ENCODE measurements at regions not wholly inside any gene's neighbourhood (a gene's known extent, or its start where the extent isn't known, plus 50 kb on each side); places are given as distances from the start of the nearest gene placed in this dataset.

DNA sequence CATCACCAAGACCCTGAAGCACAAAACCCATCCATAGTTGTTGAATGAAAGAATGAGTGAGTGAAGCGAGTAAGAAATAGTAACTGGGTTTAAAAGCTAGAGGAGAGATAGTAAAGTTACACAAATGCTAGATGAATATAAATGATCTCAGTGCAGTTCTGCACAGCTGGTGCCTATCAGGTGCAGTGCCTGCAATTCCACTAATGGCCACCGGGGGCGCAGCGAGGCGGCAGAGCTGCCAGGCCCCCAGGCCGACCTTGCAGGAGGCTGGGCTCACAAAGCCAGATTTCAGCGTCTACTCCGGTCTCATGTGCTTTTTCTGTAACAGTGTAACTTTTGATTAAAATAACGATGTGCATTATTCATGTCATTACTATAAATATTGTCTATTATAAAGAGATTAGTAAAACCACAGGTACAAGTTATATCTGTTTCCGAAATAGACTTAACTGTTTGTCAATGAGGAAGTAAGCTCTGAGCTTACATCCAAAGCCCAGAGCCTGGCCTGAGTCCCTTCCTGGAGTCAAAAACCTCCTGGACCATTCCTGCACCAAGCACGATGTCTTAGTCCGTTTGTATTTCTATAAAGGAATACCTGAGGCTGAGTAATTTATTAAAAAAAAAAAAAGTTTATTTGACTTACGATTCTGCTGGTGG is 477.6 kb downstream of the NPHP4 start:
- peak; percentile 72 for DNase-seq

DNA sequence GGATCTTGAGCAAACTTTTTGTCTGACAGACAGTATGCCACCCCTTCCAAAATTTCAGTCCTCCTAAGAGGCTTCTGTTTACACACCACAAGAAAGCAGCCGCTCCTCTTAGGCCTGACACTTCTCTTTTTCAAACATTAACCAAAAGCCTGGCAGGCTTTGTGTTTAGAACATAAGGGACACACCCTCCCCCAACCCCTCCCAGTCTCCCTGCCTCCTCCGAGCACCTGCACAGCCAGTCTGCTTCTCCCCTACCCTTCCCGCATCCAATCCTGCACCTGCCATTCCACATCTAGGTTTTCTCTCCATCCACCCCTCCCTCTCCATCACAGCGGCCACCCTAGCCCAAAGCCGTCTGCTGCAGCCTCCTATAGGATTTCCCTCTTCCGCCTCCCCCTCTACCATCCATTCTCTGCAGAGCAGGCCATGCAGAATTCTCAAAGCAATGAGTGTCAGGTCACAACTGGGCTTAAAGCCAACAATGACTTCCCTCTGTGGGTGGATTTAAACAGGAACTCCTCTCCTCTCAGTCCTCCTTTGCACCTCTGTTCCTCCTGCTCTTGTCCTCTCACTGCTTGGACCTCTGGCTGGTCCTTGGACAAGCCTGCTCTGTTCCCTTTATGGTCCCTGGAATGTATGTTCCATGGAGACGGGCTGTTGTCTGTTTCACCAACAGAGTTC is 478.2 kb downstream of the NPHP4 start:
- DNase-seq = no peak

DNA sequence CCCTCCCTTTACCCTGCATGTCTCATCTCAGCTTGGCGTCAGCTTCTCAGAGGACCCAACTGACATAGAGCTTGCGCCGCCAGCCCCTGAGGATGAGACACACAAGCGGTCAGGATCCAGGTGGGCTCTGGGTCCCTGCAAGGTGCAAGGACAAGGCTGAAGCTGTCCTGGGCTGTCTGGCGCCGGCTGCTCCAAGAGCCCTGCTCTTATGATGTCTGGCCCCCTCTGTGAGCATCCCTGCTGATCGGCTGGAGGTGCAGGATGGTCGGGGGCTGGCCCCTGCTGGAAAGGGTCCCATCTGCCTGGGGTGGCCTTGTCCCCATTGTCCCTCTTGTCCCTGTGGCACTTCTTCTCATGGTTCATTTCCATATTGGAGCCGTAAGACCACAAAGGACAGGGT is 479.0 kb downstream of the NPHP4 start:
- DNase-seq = no peak

DNA sequence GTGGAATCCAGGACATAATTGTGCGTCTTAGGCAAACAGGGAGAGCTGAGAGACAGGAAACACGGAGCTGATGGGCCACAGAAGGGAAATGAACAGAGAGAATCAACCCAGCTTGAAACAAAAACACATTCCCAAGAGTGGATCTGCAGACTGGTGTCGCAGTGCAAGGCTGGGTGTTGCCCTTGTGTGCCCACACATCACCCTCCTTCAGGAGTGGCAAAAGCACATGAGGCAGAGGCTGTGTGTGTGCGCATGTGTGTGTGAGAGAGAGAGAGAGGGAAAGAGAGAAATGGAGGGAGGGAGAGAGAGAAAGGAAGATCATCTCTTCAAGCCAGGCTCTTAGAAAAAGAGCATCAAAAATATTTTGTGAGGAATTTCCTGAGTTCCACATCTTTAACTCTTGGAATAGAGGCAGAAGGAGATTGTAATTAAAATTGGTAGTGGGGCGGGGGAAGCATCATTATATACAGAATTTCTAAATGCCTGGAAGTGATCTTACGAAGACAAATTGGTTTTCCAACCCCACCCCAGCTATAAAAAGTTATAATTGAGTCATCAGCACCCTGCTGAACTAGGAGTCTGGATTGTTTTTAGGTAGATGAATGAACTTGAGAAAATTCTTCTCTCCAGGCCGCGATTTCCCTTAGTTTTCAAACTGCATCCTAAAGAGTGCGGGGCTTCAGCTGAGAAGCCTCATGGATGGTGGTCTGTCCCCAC is 480.7 kb downstream of the NPHP4 start:
- DNase-seq = no peak

DNA sequence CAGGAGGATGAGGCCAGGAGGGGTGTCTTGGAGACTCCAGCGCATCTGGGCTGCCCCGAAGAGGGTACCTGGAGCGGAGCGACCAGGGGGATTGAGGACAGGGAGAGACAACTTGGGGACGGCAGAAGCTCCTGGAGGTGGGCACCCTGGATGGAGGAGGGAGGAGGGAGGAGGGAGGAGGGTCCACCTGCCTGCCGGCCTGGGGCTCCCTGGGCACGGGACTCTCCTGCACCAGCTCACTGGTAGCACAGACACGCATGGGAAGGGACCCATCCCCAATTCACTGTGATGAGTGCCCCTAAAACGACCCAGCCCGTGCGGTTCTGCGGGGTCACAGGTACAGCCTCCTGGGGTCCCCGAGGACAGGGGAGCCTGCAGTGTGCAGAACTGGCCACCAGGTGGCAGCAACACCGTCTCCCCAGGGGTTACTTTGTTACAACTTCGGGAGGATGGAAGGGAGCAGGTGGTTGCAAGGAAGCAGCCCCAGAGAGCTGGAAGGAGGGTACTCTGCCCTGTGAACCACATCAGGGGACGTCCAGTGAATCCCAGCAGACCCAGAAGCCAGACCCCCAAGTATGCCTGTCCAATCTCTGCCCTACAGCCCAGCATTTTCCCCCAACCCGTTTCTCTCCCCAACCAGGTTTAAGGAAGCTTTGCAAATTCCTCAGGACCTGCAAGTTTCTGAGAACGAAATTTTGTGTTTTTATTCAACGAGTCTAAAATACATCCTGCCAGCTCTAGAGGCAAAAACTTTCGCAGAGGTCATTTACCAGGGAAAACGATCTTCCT is 482.4 kb downstream of the NPHP4 start:
- DNase-seq = peak; percentile 69

DNA sequence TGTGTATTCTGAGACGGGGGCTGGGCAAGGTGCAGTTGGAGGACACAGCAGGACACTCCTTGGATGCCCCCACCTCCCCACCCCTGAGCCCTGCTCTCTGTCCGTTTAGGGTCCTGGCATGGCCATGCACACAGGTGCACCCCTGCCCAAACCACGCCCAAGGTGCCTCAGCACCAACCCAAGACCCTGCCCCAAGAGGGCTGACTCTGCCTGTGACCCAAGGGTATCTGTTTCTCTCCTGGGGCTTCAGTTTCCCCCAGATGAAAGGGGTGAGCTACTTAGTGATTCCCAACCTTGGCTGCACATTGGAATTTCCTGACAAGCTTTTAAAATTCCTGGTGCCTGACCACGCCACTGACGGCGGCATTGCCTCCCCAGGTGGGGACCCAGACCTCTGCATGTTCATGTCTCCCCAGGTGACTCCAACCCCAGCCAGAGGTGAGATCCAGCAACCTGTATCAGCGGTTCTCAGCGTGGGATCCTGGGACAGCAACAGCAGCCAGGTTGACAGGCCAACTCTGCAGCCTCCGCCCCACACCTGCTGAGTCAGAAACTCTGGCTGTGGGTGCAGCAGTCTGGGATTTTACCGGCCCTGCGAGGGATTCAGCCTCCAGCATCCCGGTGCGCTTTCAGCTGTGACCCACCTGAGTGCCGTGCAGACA is 483.4 kb downstream of the NPHP4 start:
- no peak for DNase-seq

DNA sequence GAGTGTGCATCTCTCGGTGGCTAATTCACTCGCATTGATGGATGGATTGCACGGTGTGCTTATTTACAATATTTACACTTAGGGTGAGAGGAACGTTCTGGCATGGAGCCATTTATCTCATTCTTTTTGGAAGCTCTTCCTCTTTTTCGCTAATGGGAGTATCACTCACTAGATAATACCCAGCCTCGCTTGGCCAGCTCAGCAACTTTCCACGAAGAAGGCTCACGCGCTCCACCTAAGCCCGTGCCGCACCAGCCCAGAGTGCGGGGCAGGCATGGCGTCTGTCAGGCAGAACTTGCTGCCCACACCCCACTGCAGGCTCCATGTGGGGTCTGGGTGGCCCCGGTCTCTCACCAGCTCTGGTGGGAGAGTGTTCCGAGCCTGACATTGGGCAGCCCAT is 484.9 kb downstream of the NPHP4 start:
- DNase-seq = no peak

DNA sequence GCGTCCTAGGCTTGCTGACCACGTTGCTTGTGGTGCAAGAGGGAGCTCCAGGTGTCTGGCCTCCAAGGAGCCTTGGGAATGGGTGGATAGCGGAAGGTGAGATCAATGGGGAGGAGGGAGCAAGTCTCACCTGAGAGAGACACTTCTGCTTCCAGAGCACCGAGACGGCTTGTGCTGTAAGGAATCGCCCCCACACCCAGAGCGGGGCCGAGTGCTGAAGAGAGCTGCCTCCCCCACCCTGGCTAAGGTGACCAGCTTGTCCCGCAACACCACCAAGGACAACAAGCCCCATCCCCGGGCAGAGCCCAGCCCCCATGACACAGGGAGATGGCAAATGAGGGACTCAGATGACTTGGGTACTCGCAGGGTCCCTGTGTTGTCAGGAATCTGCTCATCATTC is 485.6 kb downstream of the NPHP4 start:
- DNase-seq = no peak

DNA sequence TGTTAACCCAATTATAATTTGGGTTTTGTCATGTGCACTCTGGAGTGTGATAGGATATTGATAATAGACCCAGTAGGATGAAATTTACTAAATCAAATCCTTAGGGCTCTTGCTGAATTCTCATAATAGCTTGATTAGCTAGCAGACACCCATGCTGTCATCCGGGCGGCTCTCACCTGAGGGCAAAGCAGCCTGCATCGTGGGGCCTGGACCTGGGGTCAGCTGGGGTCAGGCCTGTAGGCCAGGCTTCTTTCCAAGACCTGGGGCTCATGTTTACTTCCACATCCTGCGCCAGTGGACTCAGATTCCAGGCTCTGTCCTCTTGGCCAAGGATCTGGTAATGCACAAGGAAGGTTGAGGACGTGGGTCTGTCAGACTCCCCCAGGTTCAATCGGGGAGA is 486.3 kb downstream of the NPHP4 start:
- DNase-seq = no peak

DNA sequence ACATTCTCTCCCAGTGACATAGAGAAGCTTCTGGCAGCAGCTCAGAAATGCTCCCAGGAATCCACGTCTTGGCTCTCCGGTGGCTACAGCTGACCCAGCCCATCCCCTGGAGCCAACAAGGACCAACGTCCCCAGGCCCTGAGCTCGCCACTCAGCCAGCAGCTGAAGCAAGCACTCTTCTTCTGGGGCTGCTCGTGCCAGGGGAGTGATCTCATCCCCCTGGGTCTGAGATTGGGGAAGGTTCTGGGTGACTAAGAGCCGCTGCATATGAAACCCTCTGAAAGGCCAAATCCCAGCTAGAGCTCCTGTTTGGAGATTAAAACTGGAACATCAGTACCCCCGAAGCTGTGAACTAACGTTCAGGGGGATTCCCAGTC is 487.9 kb downstream of the NPHP4 start:
- DNase-seq = no peak

DNA sequence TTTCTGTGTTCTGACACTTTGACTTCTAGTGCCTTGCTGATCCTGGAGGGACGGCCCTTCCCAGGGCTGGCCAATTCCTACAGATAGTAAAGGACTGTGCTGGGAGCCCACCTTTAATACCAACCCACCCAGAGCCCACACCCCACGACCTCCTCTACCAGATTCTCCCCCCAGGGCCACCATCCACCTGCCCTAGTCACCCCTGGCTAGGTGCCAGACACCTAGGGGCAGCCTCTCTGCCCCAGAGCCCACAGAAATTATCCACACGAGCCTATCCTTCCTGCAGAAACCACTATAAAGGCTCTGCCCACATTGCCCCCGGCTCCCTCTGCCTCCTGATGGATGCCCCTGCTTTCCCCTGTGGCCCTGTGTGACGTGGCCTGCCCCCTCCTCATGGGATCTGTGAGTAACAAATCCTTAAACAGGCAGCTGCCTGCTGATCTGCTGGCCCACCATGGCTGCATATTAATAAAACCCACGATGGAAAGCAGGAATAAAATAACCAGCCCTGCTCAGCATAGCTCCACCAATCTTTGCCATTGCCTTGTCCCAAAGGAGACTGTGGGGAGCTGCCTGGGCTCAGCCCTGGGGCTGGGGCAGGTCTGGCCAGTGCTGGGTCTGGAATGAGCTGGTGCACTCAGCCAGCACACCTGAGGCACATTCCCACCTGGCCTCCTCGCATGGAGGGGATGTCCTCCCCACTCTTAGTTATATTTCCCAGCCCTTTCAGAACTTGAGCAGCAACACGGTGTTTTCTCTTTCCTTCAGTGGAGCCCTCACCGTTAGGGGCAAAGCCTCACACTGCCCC is 488.5 kb downstream of the NPHP4 start:
- DNase-seq = no peak

DNA sequence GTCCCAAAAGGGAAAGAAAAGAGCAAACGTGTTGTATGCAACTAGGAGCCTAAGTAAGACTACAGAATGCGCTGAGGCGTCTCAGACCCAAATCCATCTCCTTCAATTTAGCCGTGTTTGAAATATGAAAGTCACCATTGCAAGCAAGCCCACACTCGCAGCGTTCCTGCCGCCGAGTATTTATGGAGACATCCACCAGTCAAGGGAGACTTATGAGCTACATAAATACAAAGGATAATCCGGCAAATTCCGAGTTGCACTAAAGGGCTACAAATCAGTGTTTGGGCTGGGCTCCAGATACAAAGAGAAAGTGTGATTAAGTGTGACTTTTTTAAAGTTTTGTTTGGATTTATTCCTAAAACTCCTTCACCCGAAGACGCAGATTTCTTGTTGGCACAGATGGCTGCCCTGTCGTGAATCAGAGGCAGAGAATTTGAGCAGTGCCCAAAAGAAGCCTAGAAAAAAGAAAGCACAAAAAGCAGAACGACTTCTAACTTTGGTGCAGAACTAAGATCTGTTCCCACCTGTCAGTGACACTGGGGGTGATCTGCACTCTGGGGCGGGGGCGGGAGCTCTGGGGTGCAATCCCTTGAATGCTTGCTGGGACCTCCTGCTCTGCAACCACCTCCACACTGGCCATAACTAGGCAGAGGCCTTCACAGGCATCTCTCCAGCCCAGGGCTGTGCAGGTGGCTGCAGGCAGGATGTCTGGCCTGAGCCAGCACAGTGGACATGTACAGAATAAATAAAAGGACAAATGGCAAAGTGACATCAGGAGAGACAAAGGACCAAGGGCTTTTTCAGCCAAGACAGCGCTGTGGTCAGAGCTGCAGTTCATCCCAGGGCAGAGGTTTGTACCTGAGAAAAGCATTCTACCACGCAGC is 489.7 kb downstream of the NPHP4 start:
- DNase-seq = no peak

DNA sequence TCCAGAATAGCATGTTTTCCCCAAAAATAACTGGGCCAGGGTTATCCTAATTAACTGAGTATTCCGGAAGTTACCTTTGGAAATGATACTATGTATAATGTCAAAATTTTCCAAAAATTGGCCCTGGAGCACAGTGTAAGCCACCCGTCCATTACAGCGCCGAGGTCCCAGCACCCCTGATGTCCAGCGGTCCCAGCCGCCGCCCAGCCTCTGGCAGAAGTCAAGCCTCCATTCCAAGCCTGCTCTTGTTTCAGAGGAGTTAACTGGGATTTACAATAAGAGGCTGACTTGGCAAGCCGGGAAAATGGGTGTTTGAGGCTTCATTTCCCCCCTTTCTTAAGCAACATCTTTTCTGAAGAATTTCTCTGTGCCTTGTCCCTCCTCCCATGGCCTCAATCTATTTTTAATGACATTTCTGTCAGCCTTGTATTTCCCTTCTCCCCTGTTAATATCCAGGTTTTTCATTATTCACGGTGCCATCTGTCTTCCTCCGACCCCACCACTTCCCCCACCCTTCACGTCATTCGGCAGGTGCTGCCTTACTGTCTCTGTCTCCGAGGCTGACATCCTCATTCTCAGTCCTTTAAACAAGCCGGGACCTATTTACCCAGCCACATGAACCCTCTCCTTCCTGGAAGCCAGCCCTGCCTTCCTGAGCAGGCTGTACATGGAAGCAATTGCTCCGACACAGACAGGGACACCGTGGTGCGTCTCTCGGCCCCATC is 490.9 kb downstream of the NPHP4 start:
- DNase-seq = no peak

DNA sequence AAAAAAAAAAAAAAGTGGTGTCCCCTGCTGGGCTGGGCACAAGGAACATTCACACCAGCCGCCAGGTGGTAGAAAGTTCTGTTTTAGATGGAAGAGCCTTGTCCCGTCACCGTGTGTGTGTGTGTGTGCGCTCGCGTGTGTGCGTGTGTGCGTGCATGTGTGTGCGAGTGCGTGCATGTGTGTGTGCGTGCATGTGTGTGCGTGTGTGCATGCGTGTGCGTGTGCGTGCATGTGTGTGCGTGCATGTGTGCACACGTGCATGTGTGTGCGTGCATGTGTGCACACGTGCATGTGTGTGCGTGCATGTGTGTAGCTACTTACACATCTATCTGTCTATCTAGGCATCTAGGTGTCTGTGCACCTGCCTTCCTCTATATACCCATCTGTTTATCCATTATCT is 491.7 kb downstream of the NPHP4 start:
- no peak for DNase-seq

DNA sequence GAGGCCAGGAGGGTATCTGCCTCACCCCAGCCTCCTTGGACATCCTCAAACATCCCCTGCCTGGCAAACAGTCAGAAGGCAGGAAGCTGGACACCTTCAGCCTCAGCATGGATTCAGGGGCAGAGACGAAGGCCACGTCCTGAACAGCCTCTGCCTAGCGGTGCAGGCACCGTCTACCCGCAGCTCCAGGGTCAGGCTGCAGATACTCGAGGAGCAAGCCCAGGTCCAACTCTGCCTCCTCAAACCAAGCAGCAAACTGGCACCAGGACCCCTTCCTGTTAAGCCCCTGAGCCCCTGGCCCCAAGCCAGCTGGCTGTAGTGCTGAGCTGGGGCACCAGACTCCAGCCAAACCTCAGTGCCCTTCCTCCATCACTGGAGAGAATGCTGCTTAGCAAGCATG is 494.7 kb downstream of the NPHP4 start:
- no peak for DNase-seq

DNA sequence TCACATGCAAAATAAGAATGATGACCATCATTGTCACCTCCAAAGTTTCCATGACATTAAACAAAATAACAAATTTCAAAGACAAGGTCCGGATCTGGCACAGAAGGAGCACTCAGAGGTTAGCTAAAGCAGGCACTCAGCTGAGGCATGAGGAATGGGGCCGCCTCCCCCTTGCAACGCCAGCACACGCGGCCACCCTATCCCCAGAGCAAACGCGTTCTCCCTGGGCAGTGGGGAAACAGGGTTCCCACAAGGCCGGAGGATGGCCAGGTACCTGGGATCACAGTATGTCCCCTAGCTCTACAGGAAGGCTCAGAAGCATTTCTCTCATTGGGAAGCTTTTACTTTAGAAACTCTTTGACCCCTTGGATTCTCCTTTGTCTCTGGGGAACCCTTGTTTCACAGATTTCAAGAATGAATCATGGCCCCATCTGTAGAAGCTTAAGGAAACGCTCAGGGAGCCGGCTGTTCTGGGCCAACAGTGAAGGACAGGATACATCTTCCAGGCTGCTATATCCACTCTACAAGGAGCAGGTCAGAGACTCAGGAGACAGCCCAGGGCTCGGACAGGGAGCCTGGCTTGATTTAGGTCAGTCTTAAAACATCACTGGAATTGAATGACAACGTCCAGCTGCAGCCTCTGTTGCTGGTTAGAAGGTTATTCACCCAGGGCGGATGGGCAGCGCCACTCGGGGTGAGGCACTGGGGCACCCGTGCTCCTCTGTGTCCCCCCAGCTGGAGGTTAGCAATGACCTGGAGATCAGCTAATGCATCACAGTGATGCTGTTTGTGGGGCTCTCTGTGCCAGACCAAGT is 496.4 kb downstream of the NPHP4 start:
- no peak for DNase-seq

DNA sequence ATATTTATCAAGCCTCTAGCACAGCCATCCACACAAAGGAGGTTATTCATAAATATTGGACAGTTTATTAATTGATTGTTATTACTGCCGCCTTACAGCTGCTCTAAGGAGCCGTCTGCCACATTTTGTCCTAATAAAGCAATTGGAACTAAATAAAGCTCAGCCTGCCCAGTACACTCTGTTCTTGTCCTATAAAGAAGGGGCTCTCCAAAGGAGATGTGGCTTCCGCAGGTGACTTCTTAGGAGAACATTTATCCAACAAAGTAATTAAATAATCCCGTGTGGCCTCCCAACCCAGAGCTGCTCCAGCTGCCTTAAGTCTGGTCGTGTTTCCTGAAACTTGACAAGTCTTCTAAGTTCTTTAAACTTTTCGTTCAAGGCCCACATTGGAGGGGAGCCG is 497.7 kb downstream of the NPHP4 start:
- DNase-seq = no peak

DNA sequence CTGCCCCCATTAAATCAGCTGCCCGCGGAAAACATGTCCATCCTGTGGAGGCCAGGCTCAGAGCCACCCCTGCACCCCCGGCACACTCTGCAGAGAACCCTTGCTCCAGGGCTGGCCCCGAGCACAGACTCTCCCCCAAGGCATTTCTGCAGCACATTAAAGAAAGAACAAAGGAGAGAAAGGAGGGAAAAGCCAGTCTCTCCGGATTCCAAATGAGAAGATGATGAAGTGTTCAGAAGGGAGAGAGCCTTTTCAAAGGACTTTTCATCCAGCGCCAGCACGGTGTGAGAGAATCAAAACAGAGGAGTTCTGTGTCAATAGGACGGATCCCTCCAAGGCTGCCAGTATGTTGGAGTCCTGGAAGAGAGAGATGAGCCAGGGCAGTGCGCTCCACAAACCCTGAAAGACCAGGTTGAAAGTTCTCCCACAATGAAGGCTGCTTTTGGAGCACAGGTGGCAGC is 498.3 kb downstream of the NPHP4 start:
- no peak for DNase-seq

DNA sequence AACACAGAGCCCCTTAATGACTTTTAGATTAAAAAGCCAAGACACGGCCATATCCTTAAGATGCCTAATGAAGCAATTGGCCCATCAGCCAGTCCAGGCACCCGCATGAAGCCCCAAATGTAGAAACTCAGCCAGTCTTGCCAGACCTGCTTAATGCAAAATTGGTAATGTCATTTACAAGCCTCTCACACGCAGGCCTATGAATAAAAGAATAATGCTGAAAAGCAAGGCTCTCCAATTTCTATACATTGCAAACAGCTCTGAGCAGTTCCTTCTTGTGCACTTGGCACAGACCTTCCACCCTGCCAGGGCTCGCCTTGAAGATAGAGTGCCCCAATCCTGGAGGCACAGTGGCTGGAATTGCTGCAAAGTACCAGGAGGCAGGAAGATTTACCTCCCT is 498.9 kb downstream of the NPHP4 start:
- DNase-seq = no peak

Measured in right hindlimb (tissue), 1 donor.